GF-D8 (cell line): ENCODE measurements at regions not wholly inside any gene's neighbourhood (a gene's known extent, or its start where the extent isn't known, plus 50 kb on each side); places are given as distances from the start of the nearest gene placed in this dataset.

ENCODE experiments used
- DNase-seq: peaks from one replicate; lab custom pipeline; 2025; lab: John Stamatoyannopoulos, UW

GRCh38 chr15:35657679-35658311, 111.8 kb upstream of the DPH6 start:
- DNase-seq: no peak

- DNase-seq: no peak
Measured at GRCh38 chr15:35663956-35664355, 118.0 kb upstream of the DPH6 start.

- DNase-seq: no peak
Measured at GRCh38 chr15:35665896-35666536, 120.1 kb upstream of the DPH6 start.

- no peak for DNase-seq
Measured at GRCh38 chr15:35667908-35668307, 121.9 kb upstream of the DPH6 start.

- DNase-seq: no peak
Measured at GRCh38 chr15:35669021-35669420, 123.1 kb upstream of the DPH6 start.

- DNase-seq: no peak
Measured at GRCh38 chr15:35669432-35670045, 123.6 kb upstream of the DPH6 start.

GRCh38 chr15:35671197-35671596, 125.2 kb upstream of the DPH6 start:
- DNase-seq: no peak

GRCh38 chr15:35671981-35672380, 126.0 kb upstream of the DPH6 start:
- DNase-seq: no peak

- DNase-seq: no peak
Measured at GRCh38 chr15:35673093-35673684, 127.2 kb upstream of the DPH6 start.

GRCh38 chr15:35674873-35675781, 129.2 kb upstream of the DPH6 start:
- DNase-seq: no peak

GRCh38 chr15:35678774-35679173, 132.8 kb upstream of the DPH6 start:
- no peak for DNase-seq

GRCh38 chr15:35679186-35679585, 133.2 kb upstream of the DPH6 start:
- DNase-seq: no peak

- no peak for DNase-seq
Measured at GRCh38 chr15:35680951-35681350, 135.0 kb upstream of the DPH6 start.

GRCh38 chr15:35686347-35686746, 140.4 kb upstream of the DPH6 start:
- no peak for DNase-seq

- no peak for DNase-seq
Measured at GRCh38 chr15:35689266-35689665, 143.3 kb upstream of the DPH6 start.

GRCh38 chr15:35690089-35690488, 144.1 kb upstream of the DPH6 start:
- no peak for DNase-seq

GRCh38 chr15:35690698-35691116, 144.7 kb upstream of the DPH6 start:
- no peak for DNase-seq

GRCh38 chr15:35691173-35691761, 145.3 kb upstream of the DPH6 start:
- no peak for DNase-seq

- no peak for DNase-seq
Measured at GRCh38 chr15:35691891-35692867, 146.2 kb upstream of the DPH6 start.

- DNase-seq: no peak
Measured at GRCh38 chr15:35693286-35693685, 147.3 kb upstream of the DPH6 start.
